Liver (tissue), 3 donors: ENCODE measurements at regions not wholly inside any gene's neighbourhood (a gene's known extent, or its start where the extent isn't known, plus 50 kb on each side); places are given as distances from the start of the nearest gene placed in this dataset.

ENCODE experiments used
- ATF3 ChIP-seq: IDR thresholded peaks from 2 replicates; pipeline ENCODE4 v1.6.1; 2016; ENCODE audit warnings: antibody characterized with exemption
- EGR1 ChIP-seq, 2 donors: IDR thresholded peaks; 2 replicates each; pipeline ENCODE4 v1.6.1; 2016 to 2018; ENCODE audit warnings: antibody characterized with exemption in 2 of 2, low read depth in 2 of 2
- HNF4G ChIP-seq: IDR thresholded peaks from 2 replicates; pipeline ENCODE4 v1.6.1; 2016; ENCODE audit warnings: antibody characterized with exemption
- JUND ChIP-seq, 2 donors: IDR thresholded peaks; 2 replicates each; pipeline ENCODE4 v1.6.1; 2016; ENCODE audit warnings: antibody characterized with exemption in 2 of 2
- RAD21 ChIP-seq, 2 donors: IDR thresholded peaks; 2 replicates each; pipeline ENCODE4 v1.6.1; 2016; ENCODE audit warnings: antibody characterized with exemption in 2 of 2, mild to moderate bottlenecking in 2 of 2
- REST ChIP-seq: IDR thresholded peaks from 2 replicates; pipeline ENCODE4 v1.6.1; 2016; ENCODE audit warnings: antibody characterized with exemption, mild to moderate bottlenecking
- SP1 ChIP-seq: IDR thresholded peaks from 2 replicates; pipeline ENCODE4 v1.6.1; 2018; ENCODE audit warnings: antibody characterized with exemption, mild to moderate bottlenecking
- TAF1 ChIP-seq: conservative IDR thresholded peaks from 2 replicates; pipeline ENCODE4 v1.6.1; 2016; ENCODE audit warnings: antibody characterized with exemption, mild to moderate bottlenecking
- YY1 ChIP-seq: IDR thresholded peaks from 2 replicates; pipeline ENCODE4 v1.6.1; 2016; ENCODE audit warnings: antibody characterized with exemption, mild to moderate bottlenecking
- ZBTB33 ChIP-seq: IDR thresholded peaks from 2 replicates; pipeline ENCODE4 v1.6.1; 2016; ENCODE audit warnings: antibody characterized with exemption
- TF ChIP-seq, protein P1 (sequence below): fragments of 150-350 bp; IDR thresholded peaks from 2 replicates; pipeline ENCODE4 v1.5.1; 2017; ENCODE audit warnings: improper control_type of control experiment, low read depth, low read length; ENCODE audit not compliant: missing input control
- TF ChIP-seq, protein P2 (sequence below): IDR thresholded peaks from 2 replicates; pipeline ENCODE4 v1.6.1; 2016; ENCODE audit warnings: antibody characterized with exemption
- donor health status: healthy.
- donor health status: healthy.

DNA sequence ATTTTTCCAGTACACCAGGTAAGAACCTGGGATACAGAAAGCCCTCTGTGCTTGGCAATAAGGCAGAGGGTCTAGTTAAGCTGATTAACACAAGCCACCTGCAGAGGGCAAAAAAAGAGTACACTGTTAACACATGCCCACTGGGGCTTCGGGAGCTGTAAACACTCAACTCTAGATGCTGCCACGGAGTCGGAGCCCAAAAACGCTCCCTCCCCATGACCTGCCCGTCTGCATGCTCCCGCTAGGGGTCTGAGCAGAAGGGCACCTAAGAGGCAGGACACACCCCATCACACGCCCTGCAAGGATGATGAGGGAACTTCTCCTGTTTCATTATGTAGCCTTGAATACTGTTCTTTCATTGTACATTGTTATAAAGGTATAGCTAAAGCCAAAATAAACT is 715.6 kb upstream of the AADAT start:
- TF ChIP-seq ZBTB33 (no peak), EGR1 (IDR thresholded peaks at IDR 0.05; ENCODE audit: low read depth in 2 of 2) (no peak), REST (no peak), YY1 (no peak), RAD21 (IDR thresholded peaks at IDR 0.05) (no peak), JUND (IDR thresholded peaks at IDR 0.05) (no peak), SP1 (no peak), TAF1 (no peak), ATF3 (no peak), HNF4G (no peak)
- TF ChIP-seq, protein P1, sequence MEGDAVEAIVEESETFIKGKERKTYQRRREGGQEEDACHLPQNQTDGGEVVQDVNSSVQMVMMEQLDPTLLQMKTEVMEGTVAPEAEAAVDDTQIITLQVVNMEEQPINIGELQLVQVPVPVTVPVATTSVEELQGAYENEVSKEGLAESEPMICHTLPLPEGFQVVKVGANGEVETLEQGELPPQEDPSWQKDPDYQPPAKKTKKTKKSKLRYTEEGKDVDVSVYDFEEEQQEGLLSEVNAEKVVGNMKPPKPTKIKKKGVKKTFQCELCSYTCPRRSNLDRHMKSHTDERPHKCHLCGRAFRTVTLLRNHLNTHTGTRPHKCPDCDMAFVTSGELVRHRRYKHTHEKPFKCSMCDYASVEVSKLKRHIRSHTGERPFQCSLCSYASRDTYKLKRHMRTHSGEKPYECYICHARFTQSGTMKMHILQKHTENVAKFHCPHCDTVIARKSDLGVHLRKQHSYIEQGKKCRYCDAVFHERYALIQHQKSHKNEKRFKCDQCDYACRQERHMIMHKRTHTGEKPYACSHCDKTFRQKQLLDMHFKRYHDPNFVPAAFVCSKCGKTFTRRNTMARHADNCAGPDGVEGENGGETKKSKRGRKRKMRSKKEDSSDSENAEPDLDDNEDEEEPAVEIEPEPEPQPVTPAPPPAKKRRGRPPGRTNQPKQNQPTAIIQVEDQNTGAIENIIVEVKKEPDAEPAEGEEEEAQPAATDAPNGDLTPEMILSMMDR = no peak
- TF ChIP-seq, protein P2, sequence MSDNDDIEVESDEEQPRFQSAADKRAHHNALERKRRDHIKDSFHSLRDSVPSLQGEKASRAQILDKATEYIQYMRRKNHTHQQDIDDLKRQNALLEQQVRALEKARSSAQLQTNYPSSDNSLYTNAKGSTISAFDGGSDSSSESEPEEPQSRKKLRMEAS = no peak
